Activated B cell treated with CpG ODN at 0.5 μM for 24 hours (primary cell): ENCODE measurements at regions not wholly inside any gene's neighbourhood (a gene's known extent, or its start where the extent isn't known, plus 50 kb on each side); places are given as distances from the start of the nearest gene placed in this dataset.
"Not testable (repeated sequence)": the region's sequence is repeated elsewhere in the genome, so short reads cannot be mapped to it uniquely, and the experiment has no call there.

Experiments used
- ATAC-seq: fragments of 200-7000 bp; cut with Tn5 transposase; one replicate; pipeline ENCODE4 v1.10.0; 2021; ENCODE audit warnings: low read depth, mild to moderate bottlenecking, moderate library complexity
- CTCF ChIA-PET: fragments of 350-600 bp; sonication (Branson Sonifier 250); formaldehyde crosslinking; loops from one replicate; lab custom pipeline; 2021; ENCODE audit warnings: antibody characterized with exemption; lab: Charles Lee
- POLR2A ChIA-PET: fragments of 350-600 bp; sonication (Branson Sonifier 250); formaldehyde crosslinking; loops from one replicate; lab custom pipeline; 2021; ENCODE audit warnings: antibody characterized with exemption; lab: Charles Lee
- DNase-seq: peaks from one replicate; pipeline ENCODE4 v3.0.0; 2022
- H3K27ac Mint-ChIP-seq: one replicate; pipeline ENCODE4 v1.8.0; 2020; ENCODE audit warnings: mixed read lengths
- H3K27me3 Mint-ChIP-seq: one replicate; pipeline ENCODE4 v1.8.0; 2021; ENCODE audit warnings: mixed read lengths
- H3K36me3 Mint-ChIP-seq: one replicate; pipeline ENCODE4 v1.8.0; 2021; ENCODE audit warnings: low read depth, mixed read lengths
- H3K4me1 Mint-ChIP-seq: one replicate; pipeline ENCODE4 v1.8.0; 2021; ENCODE audit warnings: mixed read lengths
- H3K4me3 Mint-ChIP-seq: one replicate; pipeline ENCODE4 v1.8.0; 2020; ENCODE audit warnings: mild to moderate bottlenecking, mixed read lengths
- H3K9me3 Mint-ChIP-seq: one replicate; pipeline ENCODE4 v1.8.0; 2020; ENCODE audit warnings: mixed read lengths
- intact Hi-C: fragments of 100-400 bp; cut with micrococcal nuclease; formaldehyde crosslinking; loops from one replicate; pipeline ENCODE4 v1.15.1; 2024
- TF ChIP-seq, protein P1 (sequence below): fragments of 200-600 bp; IDR thresholded peaks from one replicate; pipeline ENCODE4 v1.8.0; 2022; ENCODE audit warnings: antibody characterized with exemption, mild to moderate bottlenecking

DNA sequence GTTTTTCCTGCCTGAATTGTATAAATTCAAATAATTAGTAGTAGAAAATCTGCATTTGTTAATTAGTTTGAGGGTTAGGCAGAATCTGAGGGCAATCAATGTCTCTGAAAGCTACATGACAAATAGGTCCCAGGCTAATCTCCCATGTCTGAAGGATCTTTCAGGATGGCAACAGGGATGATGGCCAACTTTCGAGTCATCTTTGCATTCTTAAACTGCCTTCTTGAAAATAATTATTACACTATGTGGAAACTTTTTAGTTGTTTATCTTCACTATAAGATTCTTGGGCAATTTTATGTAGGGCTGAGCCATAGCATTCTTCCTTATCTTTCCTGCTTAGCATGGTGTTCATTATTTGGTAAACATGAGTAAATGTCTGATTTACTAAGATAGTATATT, 490.3 kb upstream of the EPHA5 start:
- H3K27ac Mint-ChIP-seq = no peak overlapping the region
- peaks cover 19% of the 10 kb centered on the region for H3K9me3 Mint-ChIP-seq
- ATAC-seq = no peak
- intact Hi-C loops = no loop called here
- TF ChIP-seq, protein P1, sequence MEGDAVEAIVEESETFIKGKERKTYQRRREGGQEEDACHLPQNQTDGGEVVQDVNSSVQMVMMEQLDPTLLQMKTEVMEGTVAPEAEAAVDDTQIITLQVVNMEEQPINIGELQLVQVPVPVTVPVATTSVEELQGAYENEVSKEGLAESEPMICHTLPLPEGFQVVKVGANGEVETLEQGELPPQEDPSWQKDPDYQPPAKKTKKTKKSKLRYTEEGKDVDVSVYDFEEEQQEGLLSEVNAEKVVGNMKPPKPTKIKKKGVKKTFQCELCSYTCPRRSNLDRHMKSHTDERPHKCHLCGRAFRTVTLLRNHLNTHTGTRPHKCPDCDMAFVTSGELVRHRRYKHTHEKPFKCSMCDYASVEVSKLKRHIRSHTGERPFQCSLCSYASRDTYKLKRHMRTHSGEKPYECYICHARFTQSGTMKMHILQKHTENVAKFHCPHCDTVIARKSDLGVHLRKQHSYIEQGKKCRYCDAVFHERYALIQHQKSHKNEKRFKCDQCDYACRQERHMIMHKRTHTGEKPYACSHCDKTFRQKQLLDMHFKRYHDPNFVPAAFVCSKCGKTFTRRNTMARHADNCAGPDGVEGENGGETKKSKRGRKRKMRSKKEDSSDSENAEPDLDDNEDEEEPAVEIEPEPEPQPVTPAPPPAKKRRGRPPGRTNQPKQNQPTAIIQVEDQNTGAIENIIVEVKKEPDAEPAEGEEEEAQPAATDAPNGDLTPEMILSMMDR = no peak
- H3K4me1 Mint-ChIP-seq = no peaks in the 10 kb centered on the region
- no peak for DNase-seq
- H3K36me3 Mint-ChIP-seq = no peaks in the 10 kb centered on the region
- ChIA-PET POLR2A (no interaction called here), CTCF (no interaction called here)
- no peaks in the 10 kb centered on the region for H3K27me3 Mint-ChIP-seq
- H3K4me3 Mint-ChIP-seq = no peak overlapping the region

DNA sequence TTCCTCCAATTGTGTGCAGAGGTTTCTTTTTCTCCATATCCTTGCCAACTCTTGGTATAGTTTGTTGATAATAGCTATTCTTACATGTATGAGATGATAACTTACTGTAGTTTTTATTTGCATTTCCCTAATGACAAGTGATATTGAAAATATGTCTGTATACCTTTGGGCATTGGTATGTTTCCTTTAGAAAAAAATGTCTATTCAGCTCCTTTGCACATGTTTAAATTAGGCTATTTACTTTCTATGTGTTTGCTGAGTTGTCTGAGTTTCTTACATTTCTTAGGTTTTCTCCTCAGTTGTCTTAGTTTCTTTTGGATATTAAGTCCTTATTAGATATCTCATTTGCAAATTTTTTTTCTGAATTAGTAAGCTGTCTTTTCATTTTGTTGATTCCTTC, 487.3 kb upstream of the EPHA5 start:
- DNase-seq (no peak), ATAC-seq (no peak)
- TF ChIP-seq, protein P1 = no peak
- Mint-ChIP-seq H3K4me3 (no peak overlapping the region), H3K4me1 (no peaks in the 10 kb centered on the region), H3K27me3 (no peaks in the 10 kb centered on the region), H3K9me3 (peaks cover 5% of the 10 kb centered on the region), H3K36me3 (no peaks in the 10 kb centered on the region), H3K27ac (no peak overlapping the region)
- intact Hi-C loops = no loop called here
- ChIA-PET POLR2A (no interaction called here), CTCF (no interaction called here)

DNA sequence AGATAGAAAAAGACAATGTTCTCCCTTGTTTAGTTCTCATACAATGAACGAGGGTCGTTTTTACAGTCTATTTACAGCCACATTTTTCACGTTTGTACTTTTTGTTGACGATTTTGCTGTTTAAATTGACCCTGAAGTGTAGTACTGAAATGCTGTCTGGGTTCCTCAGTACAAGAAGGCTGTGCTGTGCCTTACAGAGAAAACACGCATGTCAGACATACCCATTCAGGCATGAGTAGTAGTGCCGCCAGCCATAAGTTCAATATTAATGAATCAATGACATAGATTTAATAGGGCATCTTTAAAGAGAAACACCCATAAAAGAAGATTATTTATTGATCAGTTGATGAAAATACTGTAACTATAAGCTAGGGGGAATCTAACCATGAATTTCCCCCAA, 459.8 kb upstream of the EPHA5 start:
- DNase-seq = no peak
- Mint-ChIP-seq H3K27ac (no peak overlapping the region), H3K4me1 (no peaks in the 10 kb centered on the region), H3K27me3 (no peaks in the 10 kb centered on the region), H3K36me3 (no peaks in the 10 kb centered on the region), H3K9me3 (peaks cover 4% of the 10 kb centered on the region), H3K4me3 (no peak overlapping the region)
- no peak for ATAC-seq
- TF ChIP-seq, protein P1 = no peak
- intact Hi-C loops = no loop called here
- ChIA-PET CTCF (no interaction called here), POLR2A (no interaction called here)

- Mint-ChIP-seq H3K36me3 (no peaks in the 10 kb centered on the region), H3K27ac (no peak overlapping the region), H3K9me3 (peaks cover 2% of the 10 kb centered on the region), H3K4me1 (no peaks in the 10 kb centered on the region), H3K4me3 (no peak overlapping the region), H3K27me3 (no peaks in the 10 kb centered on the region)
- intact Hi-C loops = no loop called here
- TF ChIP-seq, protein P1 = no peak
- ChIA-PET CTCF (no interaction called here), POLR2A (no interaction called here)
- ATAC-seq (no peak), DNase-seq (no peak)
Measured at GRCh38 chr4:66123831-66124413, 453.6 kb upstream of the EPHA5 start.

- ATAC-seq (no peak), DNase-seq (no peak)
- intact Hi-C loops = no loop called here
- H3K27me3 Mint-ChIP-seq = no peaks in the 10 kb centered on the region
- H3K27ac Mint-ChIP-seq = no peak overlapping the region
- no peak overlapping the region for H3K4me3 Mint-ChIP-seq
- H3K9me3 Mint-ChIP-seq = peaks cover 2% of the 10 kb centered on the region
- no peaks in the 10 kb centered on the region for H3K4me1 Mint-ChIP-seq
- POLR2A ChIA-PET = no interaction called here
- no peaks in the 10 kb centered on the region for H3K36me3 Mint-ChIP-seq
- CTCF ChIA-PET = no interaction called here
- TF ChIP-seq, protein P1 = no peak
Measured at GRCh38 chr4:66123190-66123589, 452.9 kb upstream of the EPHA5 start.

- H3K27me3 Mint-ChIP-seq, POLR2A ChIA-PET, H3K4me1 Mint-ChIP-seq, ATAC-seq, H3K4me3 Mint-ChIP-seq, intact Hi-C loops, CTCF ChIA-PET, H3K27ac Mint-ChIP-seq, DNase-seq, H3K36me3 Mint-ChIP-seq: not testable (repeated sequence)
- peaks cover 12% of the 10 kb centered on the region for H3K9me3 Mint-ChIP-seq
Measured at GRCh38 chr4:66115231-66115630, 444.9 kb upstream of the EPHA5 start.
